Hippocampal formation (tissue), 2 donors: ENCODE measurements at regions not wholly inside any gene's neighbourhood (a gene's known extent, or its start where the extent isn't known, plus 50 kb on each side); places are given as distances from the start of the nearest gene placed in this dataset.

Experiments
- DNase-seq, 2 donors: peaks; one replicate each; lab custom pipeline; 2025; lab: John Stamatoyannopoulos, UW

- DNase-seq, result no peak
Observed at GRCh38 chr6:108778421-108779186, 69.6 kb upstream of the ARMC2 start.

DNA sequence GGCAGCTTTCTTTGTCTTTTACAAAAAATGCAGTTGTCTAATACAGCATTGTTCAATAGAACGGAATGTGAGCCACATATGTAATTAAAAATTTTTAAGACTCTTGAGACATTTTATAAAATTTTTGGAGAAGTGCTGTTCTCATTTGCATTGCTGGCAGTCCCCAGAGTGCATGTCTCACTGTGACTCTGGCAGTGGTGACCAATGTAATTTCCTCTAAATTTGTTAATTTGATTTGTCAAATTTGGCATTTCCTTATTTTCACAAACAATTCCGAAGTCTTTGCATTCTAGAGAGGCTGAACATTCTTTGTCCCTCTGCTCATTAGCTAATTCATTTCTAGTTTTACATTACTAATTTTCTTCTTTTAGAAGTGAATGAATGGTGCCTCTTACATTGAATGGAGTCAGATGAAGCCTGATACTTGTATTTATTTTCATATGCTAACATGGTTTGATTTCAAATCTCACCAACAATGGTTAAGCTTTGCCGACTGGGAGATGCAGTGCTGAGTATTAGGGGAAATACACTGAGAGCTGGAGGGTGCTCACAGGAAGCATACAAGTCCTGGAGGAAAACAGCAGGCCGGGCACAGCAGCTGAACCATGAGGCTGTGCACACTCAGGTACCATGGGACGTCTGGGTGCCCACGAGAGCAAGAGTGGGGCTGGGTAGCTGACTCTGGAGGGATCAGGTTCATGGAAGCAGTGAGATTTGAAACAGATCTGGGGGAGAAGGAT lies 68.5 kb upstream of the ARMC2 start:
- no peak for DNase-seq

DNA sequence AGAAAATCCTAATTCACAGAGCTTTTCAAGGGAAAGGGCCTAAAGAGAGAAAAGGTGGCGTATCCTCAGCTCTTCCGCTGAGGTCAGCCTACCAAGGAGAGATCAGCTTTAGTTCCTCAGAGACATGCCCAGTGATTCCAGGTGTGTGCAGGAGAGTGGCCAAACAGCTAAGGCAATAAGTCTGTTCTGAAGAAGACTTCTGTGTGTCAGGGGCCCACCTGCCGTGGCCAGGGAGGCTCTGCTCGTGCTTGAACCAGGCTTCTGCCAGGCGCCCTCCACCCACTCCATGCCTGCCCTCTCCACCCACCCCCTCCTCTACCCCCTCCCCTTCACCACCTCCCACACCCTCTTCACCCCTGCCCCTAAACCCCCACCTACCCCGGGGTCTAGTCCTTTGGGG lies 67.4 kb upstream of the ARMC2 start:
- DNase-seq, result no peak

GRCh38 chr6:108781419-108782100 lies 66.7 kb upstream of the ARMC2 start:
- DNase-seq, result no peak

DNA sequence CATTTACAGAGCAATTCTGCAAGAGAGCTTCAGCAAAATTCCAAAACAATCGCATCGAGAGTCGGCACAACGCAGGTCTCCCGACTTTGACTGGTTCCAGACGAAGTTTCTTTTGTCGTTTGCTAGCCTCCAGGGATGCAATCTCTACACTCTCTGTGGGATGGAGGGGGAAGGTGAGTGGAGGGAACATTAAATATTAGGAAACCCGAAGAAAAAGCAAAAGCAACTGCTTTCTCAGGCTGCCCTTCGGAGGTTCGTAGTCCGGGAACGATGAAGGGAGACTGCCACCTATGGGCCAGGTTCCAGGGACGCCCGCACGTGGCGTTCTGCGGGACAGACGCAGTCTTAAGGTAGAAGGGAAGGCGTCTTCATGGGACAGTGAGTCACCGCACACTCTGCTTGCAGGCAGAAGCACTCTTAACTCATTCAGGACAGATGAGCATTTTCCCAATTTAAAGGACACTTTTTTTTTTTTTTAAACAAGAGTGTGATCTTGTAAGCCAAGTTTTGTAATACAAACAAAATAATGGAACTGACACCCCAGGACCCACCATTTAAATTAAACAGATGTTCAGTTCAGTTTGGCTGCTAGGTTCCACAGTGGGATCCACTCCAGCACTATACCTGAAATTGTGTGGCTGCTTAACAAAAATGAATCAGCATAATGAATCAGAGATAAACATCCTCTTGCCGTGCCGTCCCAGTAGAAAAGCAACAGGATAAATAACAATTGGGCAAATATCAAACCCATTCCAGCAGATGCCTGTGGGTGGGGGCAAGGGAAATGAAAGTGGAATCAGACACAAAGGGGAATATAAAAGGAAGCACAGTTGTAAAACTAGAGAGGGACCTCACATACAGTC lies 65.8 kb upstream of the ARMC2 start:
- DNase-seq, result peak; percentile 51 to 68

DNA sequence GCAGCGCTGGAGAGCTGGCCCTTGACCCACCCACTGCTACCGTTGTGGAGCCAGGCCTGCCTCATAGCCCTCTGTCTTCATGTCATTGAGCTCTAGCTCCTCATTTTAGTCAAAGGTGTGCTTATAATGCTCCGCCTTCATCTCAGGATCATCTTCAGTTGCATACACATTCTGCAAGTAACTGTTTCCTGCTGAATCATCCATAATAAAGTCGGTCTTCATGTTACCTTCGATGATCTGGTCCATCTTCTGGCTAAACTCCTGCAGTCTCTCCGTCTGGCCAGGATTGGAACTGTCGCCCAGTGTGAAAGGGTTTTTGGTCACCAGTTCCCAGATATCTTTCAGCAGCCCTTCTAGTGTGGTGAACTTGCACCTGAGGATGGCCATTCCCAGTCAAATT lies 62.6 kb upstream of the ARMC2 start:
- no peak for DNase-seq

DNA sequence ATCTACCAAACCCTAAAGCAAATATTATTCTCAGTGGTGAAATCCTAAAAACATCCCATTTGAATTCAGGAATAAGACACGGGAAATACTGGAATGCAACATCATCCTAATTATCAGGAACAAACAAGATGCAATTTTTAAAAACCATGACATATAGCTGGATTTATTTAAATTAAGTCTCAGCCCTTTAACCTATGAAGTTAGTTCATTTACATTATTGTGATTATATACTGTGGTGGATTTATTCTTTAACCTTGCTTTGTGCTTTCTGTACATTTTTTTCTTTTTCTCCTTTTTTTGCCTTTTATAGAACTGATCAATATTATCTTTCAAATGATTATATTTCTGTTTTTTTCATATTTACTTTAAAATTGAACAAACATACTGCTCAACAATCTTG lies 59.8 kb upstream of the ARMC2 start:
- DNase-seq, result no peak

- DNase-seq, result no peak
Observed at GRCh38 chr6:108789475-108789874, 58.7 kb upstream of the ARMC2 start.

- no peak for DNase-seq
Observed at GRCh38 chr6:108791700-108792099, 56.5 kb upstream of the ARMC2 start.

DNA sequence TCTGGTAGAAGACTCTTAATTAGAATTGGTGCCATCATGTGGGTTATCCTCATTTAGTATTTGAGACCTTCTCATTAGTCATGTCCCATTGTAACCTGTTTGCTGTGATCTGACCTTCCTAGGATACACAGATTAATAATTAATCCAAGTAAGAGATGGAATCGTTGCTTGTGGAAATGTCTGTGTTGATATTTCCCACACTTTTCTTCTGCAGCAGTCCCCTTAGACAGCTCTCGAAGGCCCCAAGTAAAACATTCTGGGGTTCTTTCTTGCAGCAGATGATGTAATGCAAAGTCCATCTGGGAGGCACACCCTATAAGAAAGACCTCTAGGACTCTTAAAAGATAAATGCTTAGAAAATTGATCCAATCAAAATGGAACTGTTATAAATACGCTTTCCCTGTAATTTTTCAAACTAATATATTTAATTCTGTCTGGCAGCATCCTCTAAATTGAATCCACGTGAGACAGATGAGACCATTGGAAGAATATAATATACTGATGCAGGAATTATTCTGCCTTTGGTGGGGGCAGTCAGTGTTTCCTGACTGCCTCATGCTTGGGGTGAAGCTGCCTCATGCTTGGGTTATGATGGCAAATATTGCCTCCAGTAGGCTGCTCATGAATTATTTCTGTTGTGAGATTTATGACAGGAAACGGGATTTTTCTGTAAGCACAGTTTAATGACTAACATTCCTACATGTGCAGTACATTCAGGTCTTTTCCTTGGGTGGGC lies 54.5 kb upstream of the ARMC2 start:
- no peak for DNase-seq

GRCh38 chr6:108795122-108795521 lies 53.1 kb upstream of the ARMC2 start:
- no peak for DNase-seq

GRCh38 chr6:108795814-108796213 lies 52.4 kb upstream of the ARMC2 start:
- no peak for DNase-seq

- DNase-seq, result no peak
Observed at GRCh38 chr6:108796875-108797274, 51.3 kb upstream of the ARMC2 start.

- DNase-seq, result no peak
Observed at GRCh38 chr6:108797951-108798669, 50.1 kb upstream of the ARMC2 start.
